Neural progenitor cell (in vitro differentiated cells): ENCODE measurements at regions not wholly inside any gene's neighbourhood (a gene's known extent, or its start where the extent isn't known, plus 50 kb on each side); places are given as distances from the start of the nearest gene placed in this dataset.

Source experiments
- DNase-seq: peaks from one replicate; pipeline ENCODE4 v3.0.0-alpha.2; 2016; ENCODE audit warnings: low spot score
- H2AFZ ChIP-seq: fragments of 200-600 bp; sonication (generic); replicated peaks from 2 replicates; pipeline ENCODE4 v1.6.1; 2016; ENCODE audit warnings: antibody characterized with exemption
- H3F3A ChIP-seq: fragments of 200-600 bp; sonication (generic); 2 replicates; pipeline ENCODE4 v1.6.1; 2016; ENCODE audit warnings: antibody characterized with exemption, low read depth
- H3K27ac ChIP-seq: fragments of 200-600 bp; sonication (generic); 2 replicates; pipeline ENCODE4 v1.5.1; 2016; ENCODE audit warnings: mild to moderate bottlenecking
- H3K27me3 ChIP-seq: fragments of 200-600 bp; sonication (generic); 2 replicates; pipeline ENCODE4 v1.6.1; 2016; ENCODE audit warnings: mild to moderate bottlenecking, moderate library complexity
- H3K36me3 ChIP-seq: fragments of 200-600 bp; sonication (generic); 2 replicates; pipeline ENCODE4 v1.5.1; 2016
- H3K4me1 ChIP-seq: fragments of 200-600 bp; sonication (generic); 2 replicates; pipeline ENCODE4 v1.6.1; 2016; ENCODE audit warnings: mixed run types
- H3K4me2 ChIP-seq: fragments of 200-600 bp; sonication (generic); 2 replicates; pipeline ENCODE4 v1.6.1; 2016
- H3K4me3 ChIP-seq: fragments of 200-600 bp; sonication (generic); 2 replicates; pipeline ENCODE4 v1.5.1; 2016
- H3K79me2 ChIP-seq: fragments of 200-600 bp; sonication (generic); 2 replicates; pipeline ENCODE4 v1.6.1; 2016; ENCODE audit warnings: low read depth
- H3K9ac ChIP-seq: fragments of 200-600 bp; sonication (generic); 2 replicates; pipeline ENCODE4 v1.6.1; 2016
- H3K9me3 ChIP-seq: fragments of 200-600 bp; sonication (generic); 2 replicates; pipeline ENCODE4 v1.5.1; 2016; ENCODE audit warnings: low read depth
- H4K20me1 ChIP-seq: fragments of 200-600 bp; sonication (generic); 2 replicates; pipeline ENCODE4 v1.6.1; 2016; ENCODE audit warnings: low read depth
- H3K27ac Mint-ChIP-seq: 3 replicates; pipeline ENCODE4 v1.8.0; 2021; ENCODE audit warnings: mixed read lengths
- H3K27me3 Mint-ChIP-seq: 2 replicates; pipeline ENCODE4 v1.8.0; 2022; ENCODE audit warnings: low read depth, mild to moderate bottlenecking, inconsistent platforms, moderate library complexity, mixed read lengths; ENCODE audit not compliant: insufficient read depth
- H3K36me3 Mint-ChIP-seq: 3 replicates; pipeline ENCODE4 v1.8.0; 2021; ENCODE audit warnings: mixed read lengths
- H3K4me1 Mint-ChIP-seq: 3 replicates; pipeline ENCODE4 v1.8.0; 2021; ENCODE audit warnings: mixed read lengths
- H3K4me3 Mint-ChIP-seq: 3 replicates; pipeline ENCODE4 v1.8.0; 2021; ENCODE audit warnings: mild to moderate bottlenecking, moderate library complexity, mixed read lengths
- H3K9me3 Mint-ChIP-seq: 3 replicates; pipeline ENCODE4 v1.8.0; 2020; ENCODE audit warnings: mixed read lengths
- CTCF ChIP-seq: fragments of 200-600 bp; sonication (generic); IDR thresholded peaks from 2 replicates; pipeline ENCODE4 v1.5.1; 2017; ENCODE audit warnings: antibody characterized with exemption, mild to moderate bottlenecking
- EZH2 ChIP-seq: fragments of 200-600 bp; sonication (generic); IDR thresholded peaks from 2 replicates; pipeline ENCODE4 v1.6.1; 2017; ENCODE audit warnings: antibody characterized with exemption, mild to moderate bottlenecking, moderate library complexity
- EZH2phosphoT487 ChIP-seq: fragments of 200-600 bp; sonication (generic); IDR thresholded peaks from 2 replicates; pipeline ENCODE4 v1.6.1; 2017; ENCODE audit warnings: antibody characterized with exemption

- no peak for DNase-seq
- H3K4me1 Mint-ChIP-seq = peaks cover 14% of the 10 kb centered on the region
- H3K27ac Mint-ChIP-seq = no peak overlapping the region
- Histone ChIP-seq H3K9ac (no peak overlapping the region), H3F3A (no peaks in the 10 kb centered on the region), H3K4me2 (no peak overlapping the region), H3K79me2 (no peaks in the 10 kb centered on the region), H3K4me1 (no peaks in the 10 kb centered on the region), H3K9me3 (no peaks in the 10 kb centered on the region), H3K36me3 (no peaks in the 10 kb centered on the region), H4K20me1 (no peaks in the 10 kb centered on the region), H3K27me3 (no peaks in the 10 kb centered on the region), H3K4me3 (no peak overlapping the region), H3K27ac (no peak overlapping the region), H2AFZ (no peak overlapping the region)
- no peaks in the 10 kb centered on the region for H3K36me3 Mint-ChIP-seq
- TF ChIP-seq EZH2phosphoT487 = no peak
- TF ChIP-seq CTCF = no peak
- no peak for TF ChIP-seq EZH2
- H3K4me3 Mint-ChIP-seq = no peak overlapping the region
- H3K9me3 Mint-ChIP-seq = peaks cover 14% of the 10 kb centered on the region
- H3K27me3 Mint-ChIP-seq = peaks cover 9% of the 10 kb centered on the region
Measured at GRCh38 chr11:92154110-92154509, 70.5 kb upstream of the FAT3 start.

GRCh38 chr11:92153542-92153941 is 71.1 kb upstream of the FAT3 start:
- no peak overlapping the region for H3K4me2 ChIP-seq
- H3K27me3 Mint-ChIP-seq = peaks cover 9% of the 10 kb centered on the region
- H3K4me3 ChIP-seq = no peak overlapping the region
- H3K27me3 ChIP-seq = no peaks in the 10 kb centered on the region
- no peak overlapping the region for H3K27ac ChIP-seq
- H3K9me3 Mint-ChIP-seq = peaks cover 12% of the 10 kb centered on the region
- no peak overlapping the region for H3K9ac ChIP-seq
- DNase-seq = no peak
- no peak overlapping the region for H2AFZ ChIP-seq
- no peaks in the 10 kb centered on the region for H4K20me1 ChIP-seq
- H3K4me1 Mint-ChIP-seq = peaks cover 14% of the 10 kb centered on the region
- no peak for TF ChIP-seq CTCF
- TF ChIP-seq EZH2phosphoT487 = no peak
- no peak for TF ChIP-seq EZH2
- H3K4me1 ChIP-seq = no peaks in the 10 kb centered on the region
- H3K36me3 ChIP-seq = no peaks in the 10 kb centered on the region
- H3F3A ChIP-seq = no peaks in the 10 kb centered on the region
- no peak overlapping the region for H3K4me3 Mint-ChIP-seq
- no peaks in the 10 kb centered on the region for H3K79me2 ChIP-seq
- H3K27ac Mint-ChIP-seq = no peak overlapping the region
- no peaks in the 10 kb centered on the region for H3K36me3 Mint-ChIP-seq
- no peaks in the 10 kb centered on the region for H3K9me3 ChIP-seq

GRCh38 chr11:92152245-92152644 is 72.4 kb upstream of the FAT3 start:
- peaks cover 9% of the 10 kb centered on the region for H3K9me3 Mint-ChIP-seq
- Histone ChIP-seq H3K4me3 (no peak overlapping the region), H3K9me3 (no peaks in the 10 kb centered on the region), H3K27ac (no peak overlapping the region), H3K4me2 (no peak overlapping the region), H3F3A (no peaks in the 10 kb centered on the region), H3K4me1 (no peaks in the 10 kb centered on the region), H3K9ac (no peak overlapping the region), H3K27me3 (no peaks in the 10 kb centered on the region), H4K20me1 (no peaks in the 10 kb centered on the region), H3K79me2 (no peaks in the 10 kb centered on the region), H2AFZ (no peak overlapping the region), H3K36me3 (no peaks in the 10 kb centered on the region)
- H3K4me1 Mint-ChIP-seq = peaks cover 14% of the 10 kb centered on the region
- no peak for DNase-seq
- no peaks in the 10 kb centered on the region for H3K36me3 Mint-ChIP-seq
- no peak overlapping the region for H3K27ac Mint-ChIP-seq
- no peak for TF ChIP-seq EZH2phosphoT487
- peak; percentile 10 for TF ChIP-seq CTCF
- no peak overlapping the region for H3K4me3 Mint-ChIP-seq
- peaks cover 9% of the 10 kb centered on the region for H3K27me3 Mint-ChIP-seq

GRCh38 chr11:92149996-92150395 is 74.6 kb upstream of the FAT3 start:
- H3K27ac Mint-ChIP-seq = no peak overlapping the region

More at GRCh38 chr11:92149996-92150395, 74.6 kb upstream of the FAT3 start:
- Histone ChIP-seq H3K4me1 (no peaks in the 10 kb centered on the region), H3F3A (no peaks in the 10 kb centered on the region), H3K36me3 (no peaks in the 10 kb centered on the region), H3K27me3 (no peaks in the 10 kb centered on the region), H3K9me3 (no peaks in the 10 kb centered on the region), H2AFZ (no peak overlapping the region), H4K20me1 (no peaks in the 10 kb centered on the region), H3K9ac (no peak overlapping the region), H3K4me3 (no peak overlapping the region), H3K79me2 (no peaks in the 10 kb centered on the region), H3K27ac (no peak overlapping the region), H3K4me2 (no peak overlapping the region)
- Mint-ChIP-seq H3K4me3 (no peak overlapping the region), H3K36me3 (no peaks in the 10 kb centered on the region), H3K4me1 (peaks cover 3% of the 10 kb centered on the region), H3K27me3 (peaks cover 4% of the 10 kb centered on the region), H3K9me3 (no peaks in the 10 kb centered on the region)
- DNase-seq = peak; percentile 13
- TF ChIP-seq CTCF (peak; percentile 14), EZH2 (no peak)
